ENCODE measurements at regions not wholly inside any gene's neighbourhood (a gene's known extent, or its start where the extent isn't known, plus 50 kb on each side); places are given as distances from the start of the nearest gene placed in this dataset.

DNA sequence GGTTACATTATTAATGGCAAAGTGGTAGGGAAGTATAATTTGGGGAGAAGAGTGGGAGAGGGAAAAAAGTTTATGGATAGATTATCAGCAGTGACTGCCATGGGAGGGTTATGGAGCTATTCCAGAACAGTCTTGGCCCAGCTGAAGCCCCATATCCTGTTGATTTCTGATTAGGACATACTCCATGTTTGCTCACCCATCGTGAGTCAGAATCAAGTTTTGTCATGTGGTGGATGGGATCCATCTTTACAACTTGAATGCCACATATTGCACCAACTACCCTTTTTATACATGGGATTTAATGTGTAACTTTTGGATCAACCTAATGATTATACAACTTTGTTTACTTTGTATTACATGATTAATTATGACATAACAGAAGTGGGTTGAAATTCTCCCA, 217.0 kb downstream of the HAO1 start:
- TF ChIP-seq CHD4 (IDR thresholded peaks at IDR 0.05; ENCODE audit: borderline replicate concordance) (no peak), POLR2A (IDR thresholded peaks at IDR 0.05; ENCODE audit: low read length) (no peak), KDM1A (IDR thresholded peaks at IDR 0.05; ENCODE audit: low read depth) (no peak)
- TF ChIP-seq, protein P1, sequence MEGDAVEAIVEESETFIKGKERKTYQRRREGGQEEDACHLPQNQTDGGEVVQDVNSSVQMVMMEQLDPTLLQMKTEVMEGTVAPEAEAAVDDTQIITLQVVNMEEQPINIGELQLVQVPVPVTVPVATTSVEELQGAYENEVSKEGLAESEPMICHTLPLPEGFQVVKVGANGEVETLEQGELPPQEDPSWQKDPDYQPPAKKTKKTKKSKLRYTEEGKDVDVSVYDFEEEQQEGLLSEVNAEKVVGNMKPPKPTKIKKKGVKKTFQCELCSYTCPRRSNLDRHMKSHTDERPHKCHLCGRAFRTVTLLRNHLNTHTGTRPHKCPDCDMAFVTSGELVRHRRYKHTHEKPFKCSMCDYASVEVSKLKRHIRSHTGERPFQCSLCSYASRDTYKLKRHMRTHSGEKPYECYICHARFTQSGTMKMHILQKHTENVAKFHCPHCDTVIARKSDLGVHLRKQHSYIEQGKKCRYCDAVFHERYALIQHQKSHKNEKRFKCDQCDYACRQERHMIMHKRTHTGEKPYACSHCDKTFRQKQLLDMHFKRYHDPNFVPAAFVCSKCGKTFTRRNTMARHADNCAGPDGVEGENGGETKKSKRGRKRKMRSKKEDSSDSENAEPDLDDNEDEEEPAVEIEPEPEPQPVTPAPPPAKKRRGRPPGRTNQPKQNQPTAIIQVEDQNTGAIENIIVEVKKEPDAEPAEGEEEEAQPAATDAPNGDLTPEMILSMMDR (IDR thresholded peaks at IDR 0.05), result no peak

Data from A549 (cell line).